SH-SY5Y (cell line): ENCODE measurements at regions not wholly inside any gene's neighbourhood (a gene's known extent, or its start where the extent isn't known, plus 50 kb on each side); places are given as distances from the start of the nearest gene placed in this dataset.

Source experiments
- GATA2 ChIP-seq: IDR thresholded peaks from 2 replicates; pipeline ENCODE4 v1.6.1; 2011; ENCODE audit warnings: mild to moderate bottlenecking, low read depth, low read length
- GATA3 ChIP-seq: IDR thresholded peaks from 2 replicates; pipeline ENCODE4 v1.6.1; 2011; ENCODE audit warnings: low read depth, mild to moderate bottlenecking, low read length, moderate library complexity

GRCh38 chr19:31992750-31993149 is 352.7 kb upstream of the ZNF507 start:
- TF ChIP-seq GATA2 (no peak), GATA3 (no peak)
